Endothelial cell (in vitro differentiated cells): ENCODE measurements at regions not wholly inside any gene's neighbourhood (a gene's known extent, or its start where the extent isn't known, plus 50 kb on each side); places are given as distances from the start of the nearest gene placed in this dataset.

Experiments
- DNase-seq: peaks from one replicate; pipeline ENCODE4 v3.0.0; 2021; ENCODE audit warnings: low spot score
- H3K27ac Mint-ChIP-seq: one replicate; pipeline ENCODE4 v1.8.0; 2021; ENCODE audit warnings: mixed read lengths, inconsistent platforms; ENCODE audit not compliant: unreplicated experiment
- H3K27me3 Mint-ChIP-seq: one replicate; pipeline ENCODE4 v1.8.0; 2021; ENCODE audit warnings: mild to moderate bottlenecking, moderate library complexity, mixed read lengths, inconsistent platforms; ENCODE audit not compliant: unreplicated experiment
- H3K36me3 Mint-ChIP-seq: one replicate; pipeline ENCODE4 v1.8.0; 2021; ENCODE audit warnings: mild to moderate bottlenecking, low read depth, mixed read lengths, inconsistent platforms; ENCODE audit not compliant: unreplicated experiment
- H3K4me1 Mint-ChIP-seq: one replicate; pipeline ENCODE4 v1.8.0; 2021; ENCODE audit warnings: mild to moderate bottlenecking, mixed read lengths, inconsistent platforms; ENCODE audit not compliant: unreplicated experiment
- H3K4me3 Mint-ChIP-seq: one replicate; pipeline ENCODE4 v1.8.0; 2021; ENCODE audit warnings: mild to moderate bottlenecking, mixed read lengths, inconsistent platforms; ENCODE audit not compliant: unreplicated experiment
- H3K9me3 Mint-ChIP-seq: one replicate; pipeline ENCODE4 v1.8.0; 2021; ENCODE audit warnings: mixed read lengths, inconsistent platforms; ENCODE audit not compliant: unreplicated experiment
- CTCF ChIP-seq: fragments of 200-600 bp; sonication (generic); IDR thresholded peaks from one replicate; pipeline ENCODE4 v1.5.0; 2021; ENCODE audit warnings: antibody characterized with exemption; ENCODE audit not compliant: unreplicated experiment

GRCh38 chr10:124204726-124205125, 111.3 kb upstream of the CHST15 start:
- TF ChIP-seq CTCF: no peak
- H3K9me3 Mint-ChIP-seq: no peaks in the 10 kb centered on the region
- no peak overlapping the region for H3K27ac Mint-ChIP-seq
- no peaks in the 10 kb centered on the region for H3K4me1 Mint-ChIP-seq
- peaks cover under 1% of the 10 kb centered on the region for H3K27me3 Mint-ChIP-seq
- peaks cover 3% of the 10 kb centered on the region for H3K36me3 Mint-ChIP-seq
- DNase-seq: no peak
- H3K4me3 Mint-ChIP-seq: no peak overlapping the region

- Mint-ChIP-seq H3K27me3 (no peaks in the 10 kb centered on the region), H3K4me3 (no peak overlapping the region), H3K4me1 (peaks cover 4% of the 10 kb centered on the region), H3K27ac (no peak overlapping the region), H3K9me3 (no peaks in the 10 kb centered on the region), H3K36me3 (no peaks in the 10 kb centered on the region)
- DNase-seq: no peak
- no peak for TF ChIP-seq CTCF
These were observed 106.6 kb upstream of the CHST15 start for GRCh38 chr10:124200011-124200410.

- Mint-ChIP-seq H3K9me3 (no peaks in the 10 kb centered on the region), H3K4me3 (no peak overlapping the region), H3K27me3 (no peaks in the 10 kb centered on the region), H3K36me3 (no peaks in the 10 kb centered on the region), H3K27ac (no peak overlapping the region), H3K4me1 (peaks cover 14% of the 10 kb centered on the region)
- DNase-seq: no peak
- no peak for TF ChIP-seq CTCF
These were observed 105.5 kb upstream of the CHST15 start for GRCh38 chr10:124198871-124199270.

- Mint-ChIP-seq H3K27me3 (no peaks in the 10 kb centered on the region), H3K4me1 (peaks cover 14% of the 10 kb centered on the region), H3K4me3 (no peak overlapping the region), H3K27ac (no peak overlapping the region), H3K36me3 (no peaks in the 10 kb centered on the region), H3K9me3 (no peaks in the 10 kb centered on the region)
- DNase-seq: no peak
- TF ChIP-seq CTCF: no peak
These were observed 104.7 kb upstream of the CHST15 start for GRCh38 chr10:124198125-124198501.

GRCh38 chr10:124197371-124198124, 104.2 kb upstream of the CHST15 start:
- no peaks in the 10 kb centered on the region for H3K27me3 Mint-ChIP-seq
- no peak for DNase-seq
- TF ChIP-seq CTCF: no peak
- H3K9me3 Mint-ChIP-seq: no peaks in the 10 kb centered on the region
- H3K36me3 Mint-ChIP-seq: no peaks in the 10 kb centered on the region
- peaks cover 14% of the 10 kb centered on the region for H3K4me1 Mint-ChIP-seq
- H3K27ac Mint-ChIP-seq: no peak overlapping the region
- no peak overlapping the region for H3K4me3 Mint-ChIP-seq
